BJ (cell line): ENCODE measurements at regions not wholly inside any gene's neighbourhood (a gene's known extent, or its start where the extent isn't known, plus 50 kb on each side); places are given as distances from the start of the nearest gene placed in this dataset.

Experiments
- CTCF ChIA-PET: fragments of 350-600 bp; formaldehyde crosslinking; extraction: SDS; loops from one replicate; lab custom pipeline; 2021; ENCODE audit warnings: antibody characterized with exemption, inconsistent platforms; lab: Yijun Ruan, JAX
- POLR2A ChIA-PET: fragments of 300-600 bp; sonication (Branson Sonifier 250); formaldehyde crosslinking; extraction: SDS; loops from one replicate; lab custom pipeline; 2021; ENCODE audit warnings: antibody characterized with exemption; lab: Charles Lee
- DNase-seq: peaks from one replicate; pipeline ENCODE4 v3.0.0-alpha.2; 2011; ENCODE audit warnings: low read depth
- H3K27me3 ChIP-seq: 2 replicates; pipeline ENCODE4 v1.6.0; 2011; ENCODE audit warnings: low read length; ENCODE audit not compliant: control insufficient read depth, insufficient read depth
- H3K36me3 ChIP-seq: 2 replicates; pipeline ENCODE4 v1.5.1; 2011; ENCODE audit warnings: low read length; ENCODE audit not compliant: control insufficient read depth, insufficient read depth
- H3K4me3 ChIP-seq: 2 replicates; pipeline ENCODE4 v1.5.1; 2011; ENCODE audit warnings: low read depth, mild to moderate bottlenecking, control low read depth, low read length
- TF ChIP-seq, protein P1 (sequence below): IDR thresholded peaks from 2 replicates; pipeline ENCODE4 v1.5.1; 2011; ENCODE audit warnings: low read depth, mild to moderate bottlenecking, control low read depth, inconsistent platforms, low read length, moderate library complexity; ENCODE audit not compliant: insufficient read depth

DNA sequence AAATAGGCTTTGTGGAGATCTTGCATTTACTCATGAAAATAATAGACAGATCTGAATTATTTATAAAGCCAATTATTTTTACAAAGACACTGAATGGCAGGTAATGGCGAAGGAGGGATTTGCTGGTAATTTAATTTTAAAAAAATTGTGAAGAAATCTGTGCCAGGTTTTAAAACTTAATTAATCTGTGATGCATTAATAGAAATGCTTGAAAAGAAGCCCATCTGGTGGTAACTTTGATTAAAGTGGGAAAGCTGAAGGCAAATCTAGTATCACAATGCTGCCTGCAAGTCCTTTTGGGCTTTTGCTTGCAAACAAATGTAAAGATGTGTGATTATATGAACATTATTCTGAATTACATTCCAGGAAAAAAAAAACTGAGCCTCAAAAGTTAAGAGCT lies 433.2 kb upstream of the DEPDC1 start:
- no peak for DNase-seq
- TF ChIP-seq, protein P1, sequence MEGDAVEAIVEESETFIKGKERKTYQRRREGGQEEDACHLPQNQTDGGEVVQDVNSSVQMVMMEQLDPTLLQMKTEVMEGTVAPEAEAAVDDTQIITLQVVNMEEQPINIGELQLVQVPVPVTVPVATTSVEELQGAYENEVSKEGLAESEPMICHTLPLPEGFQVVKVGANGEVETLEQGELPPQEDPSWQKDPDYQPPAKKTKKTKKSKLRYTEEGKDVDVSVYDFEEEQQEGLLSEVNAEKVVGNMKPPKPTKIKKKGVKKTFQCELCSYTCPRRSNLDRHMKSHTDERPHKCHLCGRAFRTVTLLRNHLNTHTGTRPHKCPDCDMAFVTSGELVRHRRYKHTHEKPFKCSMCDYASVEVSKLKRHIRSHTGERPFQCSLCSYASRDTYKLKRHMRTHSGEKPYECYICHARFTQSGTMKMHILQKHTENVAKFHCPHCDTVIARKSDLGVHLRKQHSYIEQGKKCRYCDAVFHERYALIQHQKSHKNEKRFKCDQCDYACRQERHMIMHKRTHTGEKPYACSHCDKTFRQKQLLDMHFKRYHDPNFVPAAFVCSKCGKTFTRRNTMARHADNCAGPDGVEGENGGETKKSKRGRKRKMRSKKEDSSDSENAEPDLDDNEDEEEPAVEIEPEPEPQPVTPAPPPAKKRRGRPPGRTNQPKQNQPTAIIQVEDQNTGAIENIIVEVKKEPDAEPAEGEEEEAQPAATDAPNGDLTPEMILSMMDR: no peak
- ChIA-PET POLR2A (no interaction called here), CTCF (no interaction called here)
- Histone ChIP-seq H3K4me3 (no peak overlapping the region), H3K27me3 (no peaks in the 10 kb centered on the region), H3K36me3 (no peaks in the 10 kb centered on the region)

DNA sequence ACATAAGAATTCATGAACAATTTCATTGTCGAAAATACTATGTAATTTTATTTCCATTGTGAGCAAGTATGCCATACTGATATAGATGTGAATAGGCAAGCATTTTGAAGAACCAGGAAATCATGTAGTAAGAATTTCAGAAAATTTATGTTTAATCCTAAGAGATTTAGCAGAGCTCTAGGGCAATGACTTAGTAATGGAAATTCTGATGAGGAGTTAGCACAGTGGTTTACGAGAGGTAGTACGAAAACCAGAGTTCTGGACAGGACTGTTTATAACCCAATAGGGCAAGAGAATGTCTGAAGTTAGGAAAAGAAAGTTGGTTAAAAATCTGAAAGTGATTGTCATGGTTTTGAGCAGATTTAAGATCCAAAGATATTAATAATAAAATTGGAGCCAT lies 439.6 kb upstream of the DEPDC1 start:
- Histone ChIP-seq H3K4me3 (no peak overlapping the region), H3K27me3 (no peaks in the 10 kb centered on the region), H3K36me3 (no peaks in the 10 kb centered on the region)
- TF ChIP-seq, protein P1: no peak
- DNase-seq: no peak
- POLR2A ChIA-PET: no interaction called here
- CTCF ChIA-PET: no interaction called here

- H3K27me3 ChIP-seq: no peaks in the 10 kb centered on the region
These were observed 441.3 kb upstream of the DEPDC1 start for GRCh38 chr1:68938051-68938666.

DNA sequence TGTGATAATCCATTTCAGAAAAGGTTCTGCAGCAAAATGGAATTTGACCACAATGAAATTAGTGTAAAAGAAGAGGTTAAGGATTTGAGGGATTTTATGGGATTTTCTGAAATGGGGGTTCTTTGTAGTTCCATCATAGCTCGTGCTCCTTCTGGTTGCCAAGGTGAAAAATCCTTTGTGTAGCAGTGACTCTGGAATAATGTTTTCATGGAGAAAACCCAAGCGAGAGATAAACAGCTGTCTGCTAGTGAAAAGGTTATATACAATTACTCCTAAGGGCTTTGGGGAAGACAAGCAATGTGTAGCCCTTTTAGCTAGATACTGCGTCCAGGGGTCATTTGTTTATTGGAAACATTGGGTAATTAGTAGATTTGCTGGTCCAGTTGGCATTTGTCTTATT lies 453.2 kb upstream of the DEPDC1 start:
- no peak for DNase-seq
- CTCF ChIA-PET: no interaction called here
- H3K4me3 ChIP-seq: no peak overlapping the region

More at GRCh38 chr1:68938051-68938666, 441.3 kb upstream of the DEPDC1 start:
- TF ChIP-seq, protein P1: no peak
- ChIA-PET CTCF (no interaction called here), POLR2A (no interaction called here)
- no peak for DNase-seq
- Histone ChIP-seq H3K4me3 (no peak overlapping the region), H3K36me3 (no peaks in the 10 kb centered on the region)

GRCh38 chr1:68953311-68953710 lies 456.4 kb upstream of the DEPDC1 start:
- POLR2A ChIA-PET: no interaction called here
- no peaks in the 10 kb centered on the region for H3K27me3 ChIP-seq
- TF ChIP-seq, protein P1: no peak
- CTCF ChIA-PET: no interaction called here
- DNase-seq: no peak
- no peak overlapping the region for H3K4me3 ChIP-seq
- no peaks in the 10 kb centered on the region for H3K36me3 ChIP-seq

More for the DNA sequence above, 453.2 kb upstream of the DEPDC1 start:
- TF ChIP-seq, protein P1: no peak
- H3K36me3 ChIP-seq: no peaks in the 10 kb centered on the region
- H3K27me3 ChIP-seq: no peaks in the 10 kb centered on the region
- POLR2A ChIA-PET: no interaction called here
